ENCODE measurements at regions not wholly inside any gene's neighbourhood (a gene's known extent, or its start where the extent isn't known, plus 50 kb on each side); places are given as distances from the start of the nearest gene placed in this dataset.
A peak's percentile ranks its signal among the peaks of the same experiment; 100 is the strongest.

DNA sequence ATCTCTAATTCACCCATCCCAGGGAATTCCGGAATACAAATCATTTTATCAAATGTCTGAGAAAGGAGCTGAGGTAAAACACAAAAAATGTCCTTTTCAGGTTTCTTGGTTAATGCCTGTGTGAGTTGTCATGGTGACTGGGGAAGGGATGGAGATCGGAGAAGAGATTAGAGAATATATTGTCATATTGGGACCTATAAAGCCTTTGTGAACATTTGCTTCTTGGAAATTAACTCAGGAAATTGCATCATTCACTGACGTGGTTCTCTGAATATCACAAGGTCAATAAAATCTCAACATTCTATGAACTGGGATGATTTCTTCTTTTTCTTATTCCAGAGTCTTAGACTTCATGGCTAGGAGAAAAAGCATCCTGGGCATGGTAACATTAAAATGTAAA, 174.8 kb upstream of the GLRA2 start:
- no peak overlapping the region for H2AK9ac ChIP-seq (replicated peaks; ENCODE audit: low read depth, low read length, poor library complexity)
- no peak overlapping the region for H4K5ac ChIP-seq (ENCODE audit: low read depth, low read length)
- H2BK5ac ChIP-seq (ENCODE audit: low read depth, low read length, poor library complexity, severe bottlenecking): no peak overlapping the region
- no peak overlapping the region for H2BK20ac ChIP-seq (ENCODE audit: low read depth, low read length)
- in situ Hi-C loops (cut with MboI; ENCODE audit: low sequenced_read_pairs) (no loop called here), dilution Hi-C loops (cut with HindIII; ENCODE audit: low sequenced_read_pairs, unreplicated experiment) (no loop called here), intact Hi-C loops (cut with micrococcal nuclease) (no loop called here)
- DNase-seq: peak; percentile 2
- H3K4ac ChIP-seq (ENCODE audit: low read depth, low read length): no peak overlapping the region
- no CpG with 5 or more reads among the region's 3 CpGs for WGBS, 2 experiments (ENCODE audit: extremely low coverage in 2 of 2, insufficient read length in 1 of 2)
- H3K9me3 ChIP-seq (ENCODE audit: control insufficient read depth, insufficient read depth, low read length): peaks cover 3% of the 10 kb centered on the region; the same call in 1 of the 2 replicates
- H3K56ac ChIP-seq (ENCODE audit: extremely low read depth, insufficient read depth, low read length): no peak overlapping the region
- no peak overlapping the region for H3K27ac ChIP-seq (ENCODE audit: insufficient read depth, low read length)
- H4K20me1 ChIP-seq (ENCODE audit: insufficient read depth, low read length): no peaks in the 10 kb centered on the region
- no peak overlapping the region for H3K23ac ChIP-seq (ENCODE audit: low read depth, low read length)
- no peak overlapping the region for H3K4me2 ChIP-seq (ENCODE audit: low read depth, low read length)
- ChIA-PET POLR2A (ENCODE audit: unreplicated experiment) (no interaction called here), CTCF (no interaction called here)
- TF ChIP-seq, protein P1, sequence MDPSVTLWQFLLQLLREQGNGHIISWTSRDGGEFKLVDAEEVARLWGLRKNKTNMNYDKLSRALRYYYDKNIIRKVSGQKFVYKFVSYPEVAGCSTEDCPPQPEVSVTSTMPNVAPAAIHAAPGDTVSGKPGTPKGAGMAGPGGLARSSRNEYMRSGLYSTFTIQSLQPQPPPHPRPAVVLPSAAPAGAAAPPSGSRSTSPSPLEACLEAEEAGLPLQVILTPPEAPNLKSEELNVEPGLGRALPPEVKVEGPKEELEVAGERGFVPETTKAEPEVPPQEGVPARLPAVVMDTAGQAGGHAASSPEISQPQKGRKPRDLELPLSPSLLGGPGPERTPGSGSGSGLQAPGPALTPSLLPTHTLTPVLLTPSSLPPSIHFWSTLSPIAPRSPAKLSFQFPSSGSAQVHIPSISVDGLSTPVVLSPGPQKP (IDR thresholded peaks at IDR 0.05; ENCODE audit: borderline replicate concordance, low read depth, low read length): no peak
- no peak for TF ChIP-seq NFE2L2 (IDR thresholded peaks at IDR 0.05; ENCODE audit: low read depth, low read length)
- no peak overlapping the region for H2AK5ac ChIP-seq (ENCODE audit: low read depth, low read length)
- no peak overlapping the region for H4K8ac ChIP-seq (ENCODE audit: low read depth in 2 of 2, low read length in 2 of 2)
- no peak overlapping the region for H2BK15ac ChIP-seq (ENCODE audit: low read depth, low read length)
- no peak overlapping the region for H3K4me3 ChIP-seq (ENCODE audit: insufficient read depth, low read depth, low read length)
- no peak for ATAC-seq (ENCODE audit: low read depth)
- H3K4me1 ChIP-seq (ENCODE audit: control insufficient read depth, insufficient read depth, low read length): no peaks in the 10 kb centered on the region
- no peak overlapping the region for H3K18ac ChIP-seq (ENCODE audit: low read depth, low read length)
- no peaks in the 10 kb centered on the region for H3K79me1 ChIP-seq (ENCODE audit: low read depth in 1 of 2, low read length in 2 of 2)
- no peaks in the 10 kb centered on the region for H3K27me3 ChIP-seq (ENCODE audit: control insufficient read depth, insufficient read depth, low read length)
- H2AFZ ChIP-seq (replicated peaks; ENCODE audit: low read length, poor library complexity): no peak overlapping the region
- H3K9me1 ChIP-seq (ENCODE audit: insufficient read depth, low read length): no peaks in the 10 kb centered on the region
- H3K14ac ChIP-seq (replicated peaks; ENCODE audit: low read depth, low read length): no peak overlapping the region
- no peak overlapping the region for H4K91ac ChIP-seq (ENCODE audit: insufficient read depth, low read depth, low read length)
- no peaks in the 10 kb centered on the region for H3K36me3 ChIP-seq (ENCODE audit: control insufficient read depth, insufficient read depth, low read length)
- BruUV-seq (replicated peaks): no TSS peak
- no peak overlapping the region for H3K9ac ChIP-seq (ENCODE audit: low read depth, low read length)
- no peak overlapping the region for H2BK120ac ChIP-seq (ENCODE audit: low read depth, low read length)
